ENCODE measurements at regions not wholly inside any gene's neighbourhood (a gene's known extent, or its start where the extent isn't known, plus 50 kb on each side); places are given as distances from the start of the nearest gene placed in this dataset.

- FAIRE-seq, result no peak
Observed at GRCh38 chr3:177978946-177979345, 557.3 kb upstream of the KCNMB2 start.

GRCh38 chr3:177979703-177980102, 556.5 kb upstream of the KCNMB2 start:
- no peak for FAIRE-seq

DNA sequence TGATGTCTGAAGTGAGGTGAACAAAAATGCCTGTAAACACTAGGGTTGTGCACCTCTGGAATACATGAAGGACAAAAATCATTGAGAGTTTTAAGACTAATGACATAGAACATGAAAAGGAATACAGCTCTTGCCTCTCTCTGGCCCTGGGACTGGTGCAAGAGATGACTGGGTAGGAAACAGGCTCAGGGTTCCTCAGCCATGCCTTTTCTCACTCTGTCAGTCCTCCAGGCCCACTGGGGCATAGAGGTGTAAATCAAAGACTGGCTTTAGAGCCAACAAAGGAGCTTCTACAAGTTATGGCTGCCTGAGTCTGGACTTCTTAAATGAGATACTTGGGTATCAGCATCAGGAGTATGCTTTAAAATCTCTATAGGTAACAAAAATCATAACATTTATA, 554.7 kb upstream of the KCNMB2 start:
- no peak for FAIRE-seq

DNA sequence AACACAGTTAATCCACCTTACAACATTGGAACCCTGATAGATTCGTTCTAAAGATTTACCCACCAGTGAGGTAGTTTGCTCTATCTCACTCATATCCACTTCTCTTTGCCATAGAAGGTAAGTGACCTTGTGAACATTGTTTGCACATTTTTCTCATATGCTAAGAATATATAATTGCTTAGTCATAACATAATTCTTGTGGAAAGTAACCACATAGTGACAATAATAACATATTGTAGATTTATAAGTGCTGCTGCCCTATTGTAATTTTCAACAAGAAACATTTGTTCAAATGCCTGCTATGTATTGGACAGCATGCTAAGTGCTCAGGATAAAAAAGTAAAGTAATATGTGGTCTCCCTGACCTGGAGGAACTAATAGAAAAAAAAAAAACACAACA, 554.2 kb upstream of the KCNMB2 start:
- FAIRE-seq, result no peak

DNA sequence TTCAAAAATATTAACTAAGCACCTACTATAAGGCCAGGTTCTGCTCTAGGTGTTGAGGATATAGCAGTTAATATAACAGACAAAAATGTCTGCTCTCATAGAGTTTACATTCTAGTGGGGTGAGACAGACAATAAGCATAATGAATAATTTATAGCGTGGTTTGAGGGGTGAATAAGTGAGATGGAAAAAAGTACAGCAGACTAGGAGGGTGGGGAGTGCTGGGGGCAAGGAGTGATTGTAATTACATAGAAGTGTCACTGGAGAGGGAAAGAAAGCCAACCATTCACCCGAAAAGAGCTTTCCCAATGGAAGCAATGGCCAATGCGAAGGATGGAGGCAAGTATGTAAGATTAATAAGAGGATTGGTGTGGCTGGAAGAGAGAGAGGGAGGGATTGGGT, 552.9 kb upstream of the KCNMB2 start:
- no peak for FAIRE-seq

GRCh38 chr3:177992993-177993970, 543.0 kb upstream of the KCNMB2 start:
- no peak for FAIRE-seq

DNA sequence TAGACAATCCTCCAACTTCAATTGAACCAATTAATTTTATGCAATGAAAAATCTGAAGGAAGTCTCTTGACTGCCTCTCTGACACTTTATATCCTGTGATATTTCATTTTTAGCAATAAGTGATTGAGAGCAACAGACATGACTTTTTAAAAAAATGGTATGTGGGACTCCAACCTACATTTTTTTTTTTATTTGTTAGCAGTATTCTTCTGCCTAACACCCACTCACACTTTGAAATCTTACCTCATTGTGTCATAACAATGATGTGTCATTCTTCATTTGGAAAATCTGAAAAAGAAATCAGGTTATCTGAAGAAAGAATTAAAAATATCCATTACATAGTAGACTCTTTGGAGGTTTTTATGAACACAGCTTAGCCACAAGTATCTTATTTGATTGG, 541.3 kb upstream of the KCNMB2 start:
- no peak for FAIRE-seq

GRCh38 chr3:177995381-177996085, 540.7 kb upstream of the KCNMB2 start:
- FAIRE-seq, result no peak

GRCh38 chr3:178001670-178002101, 534.5 kb upstream of the KCNMB2 start:
- FAIRE-seq, result no peak

DNA sequence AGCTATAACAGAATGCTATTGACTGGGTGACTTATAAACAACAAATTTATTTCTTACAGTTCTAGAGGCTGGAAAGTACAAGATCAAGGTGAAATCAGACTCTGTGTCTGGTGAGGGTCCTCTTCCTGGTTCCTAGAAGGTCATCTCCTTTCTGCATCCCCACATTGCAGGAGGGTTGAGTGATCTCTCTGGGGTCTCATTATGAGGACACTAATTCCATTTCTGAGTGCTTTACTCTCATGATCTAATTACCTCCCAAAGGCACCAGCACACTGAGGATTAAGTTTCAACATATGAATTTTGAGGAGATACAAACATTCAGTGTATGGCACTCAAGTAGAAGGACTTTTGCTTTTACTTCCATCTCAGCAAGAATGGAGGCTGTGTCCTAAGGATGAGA, 534.1 kb upstream of the KCNMB2 start:
- no peak for FAIRE-seq

GRCh38 chr3:178003756-178004155, 532.5 kb upstream of the KCNMB2 start:
- FAIRE-seq, result no peak

DNA sequence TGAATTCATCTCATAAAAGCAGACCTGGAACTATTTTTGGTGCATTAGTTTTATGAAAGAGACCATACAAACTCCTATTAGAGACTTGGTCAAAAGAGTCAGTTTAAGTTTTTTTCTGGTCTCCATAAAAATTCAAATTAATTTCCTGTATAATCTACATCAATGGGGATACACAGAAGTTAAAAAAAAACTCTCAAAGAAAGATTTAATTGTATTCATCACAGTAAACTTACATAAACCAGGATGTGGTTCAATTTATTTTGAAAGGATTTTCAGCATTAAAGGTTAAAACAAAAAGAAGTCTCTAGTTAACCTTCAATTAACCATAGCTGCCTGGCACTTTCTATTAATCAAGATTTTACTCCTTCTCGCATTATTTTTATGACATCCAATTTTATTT, 530.3 kb upstream of the KCNMB2 start:
- FAIRE-seq, result no peak

- no peak for FAIRE-seq
Observed at GRCh38 chr3:178010306-178010705, 525.9 kb upstream of the KCNMB2 start.

DNA sequence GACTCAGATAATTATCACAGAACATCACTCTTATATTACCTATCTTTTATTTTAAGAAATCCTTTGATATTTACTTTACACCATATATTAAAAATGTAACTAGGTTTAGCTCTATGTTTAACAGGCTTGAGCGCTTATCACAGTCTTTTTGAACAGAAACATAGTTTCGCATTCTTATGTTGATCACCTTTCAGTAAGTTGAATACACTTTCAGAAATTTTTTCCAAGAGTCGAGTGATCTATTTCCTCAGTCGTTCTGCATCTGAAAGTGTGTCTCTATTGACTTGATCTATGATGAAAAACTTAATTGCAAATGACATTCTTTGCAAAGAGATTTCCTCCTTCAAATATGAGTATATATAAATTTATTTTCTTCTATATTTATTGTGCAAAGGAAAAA, 516.6 kb upstream of the KCNMB2 start:
- FAIRE-seq, result no peak

- no peak for FAIRE-seq
Observed at GRCh38 chr3:178022599-178022998, 513.6 kb upstream of the KCNMB2 start.

DNA sequence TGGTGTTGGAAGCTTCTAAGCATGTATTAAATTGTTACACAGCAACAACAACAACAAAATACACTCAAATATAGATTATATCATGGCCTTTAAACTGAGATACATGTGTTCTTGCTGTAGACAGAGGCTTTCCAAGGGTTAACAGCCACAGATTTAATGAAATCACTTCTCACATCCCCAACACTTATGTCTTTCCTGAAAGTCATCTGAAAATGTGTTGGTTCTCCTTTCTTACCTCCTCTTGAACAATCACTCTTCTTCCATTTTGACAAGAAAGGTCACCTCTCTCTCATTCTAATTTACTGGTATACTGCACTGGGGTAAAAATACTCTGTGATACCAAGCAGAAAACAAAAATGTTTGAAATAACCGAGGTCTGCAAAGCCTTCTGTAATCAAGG, 507.3 kb upstream of the KCNMB2 start:
- no peak for FAIRE-seq

DNA sequence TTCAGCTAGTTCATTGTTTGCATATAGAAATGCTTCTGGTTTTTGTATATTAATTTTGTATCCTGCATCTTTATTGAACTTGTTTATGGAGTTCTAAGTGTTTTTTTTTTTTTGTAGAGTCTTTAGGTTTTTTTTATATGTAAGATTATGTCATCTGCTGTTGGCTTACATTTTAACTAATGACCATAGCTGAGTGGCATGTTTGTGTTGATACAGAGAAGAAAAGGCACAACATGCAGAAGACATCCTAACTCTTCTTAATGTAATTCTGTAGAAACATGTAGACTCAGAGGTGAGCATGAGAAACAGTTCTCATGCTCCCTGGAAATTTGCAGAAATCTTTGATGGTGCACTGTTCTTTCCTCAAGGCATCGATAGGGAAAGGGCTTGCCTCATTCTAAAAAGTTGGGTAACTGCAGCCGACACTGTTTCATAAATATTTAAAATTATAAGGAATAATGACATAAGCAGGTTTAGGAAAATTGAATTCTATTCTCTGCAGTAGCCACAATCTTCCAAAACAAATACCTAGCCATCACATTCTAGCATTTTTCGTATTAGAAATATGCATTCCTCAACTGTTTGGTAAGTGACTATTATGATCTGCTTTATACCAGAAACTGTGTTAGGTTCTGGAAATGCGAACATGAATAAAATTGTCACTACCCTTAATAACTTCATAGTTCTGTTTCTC, 499.6 kb upstream of the KCNMB2 start:
- FAIRE-seq, result no peak

DNA sequence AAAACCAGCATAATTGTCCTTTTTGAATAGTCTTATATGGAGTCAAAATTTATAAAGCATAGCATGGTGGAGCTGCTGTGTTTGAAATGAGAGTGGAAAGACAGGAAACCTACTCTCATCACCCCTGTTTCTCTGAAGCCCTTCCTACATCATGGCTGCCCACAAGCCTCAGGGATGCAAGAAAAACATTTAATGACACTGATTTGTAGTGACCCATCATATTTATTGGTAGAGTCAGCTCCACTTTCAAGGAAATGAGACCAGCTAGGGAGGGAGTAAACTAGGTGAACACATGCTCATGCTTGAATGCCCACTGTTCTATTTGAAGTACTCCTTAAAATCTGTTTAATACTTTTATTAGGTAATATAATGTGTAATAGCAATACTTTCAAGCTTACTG, 494.3 kb upstream of the KCNMB2 start:
- FAIRE-seq, result no peak

- no peak for FAIRE-seq
Observed at GRCh38 chr3:178042376-178042775, 493.9 kb upstream of the KCNMB2 start.

- no peak for FAIRE-seq
Observed at GRCh38 chr3:178043084-178043483, 493.2 kb upstream of the KCNMB2 start.

- no peak for FAIRE-seq
Observed at GRCh38 chr3:178044320-178044719, 491.9 kb upstream of the KCNMB2 start.

DNA sequence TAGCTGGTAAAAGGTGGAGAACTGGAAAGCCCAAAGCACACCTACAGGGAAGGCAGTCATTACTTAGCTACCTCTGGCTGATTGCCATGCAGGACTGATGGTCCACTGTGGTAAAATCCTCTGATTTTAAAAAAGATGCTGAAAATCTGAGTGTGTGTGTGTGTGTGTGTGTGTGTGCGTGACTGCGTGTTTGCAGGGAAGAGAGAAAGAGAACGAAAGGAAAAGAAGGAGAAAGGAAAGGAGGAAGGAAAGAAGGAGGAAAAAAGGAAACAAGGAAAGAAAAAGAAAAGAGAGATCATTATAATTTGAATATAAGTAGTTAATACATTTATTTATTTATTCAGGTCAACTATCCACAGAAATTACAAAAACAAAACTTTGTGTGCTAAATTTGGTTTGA, 488.7 kb upstream of the KCNMB2 start:
- FAIRE-seq, result no peak

DNA sequence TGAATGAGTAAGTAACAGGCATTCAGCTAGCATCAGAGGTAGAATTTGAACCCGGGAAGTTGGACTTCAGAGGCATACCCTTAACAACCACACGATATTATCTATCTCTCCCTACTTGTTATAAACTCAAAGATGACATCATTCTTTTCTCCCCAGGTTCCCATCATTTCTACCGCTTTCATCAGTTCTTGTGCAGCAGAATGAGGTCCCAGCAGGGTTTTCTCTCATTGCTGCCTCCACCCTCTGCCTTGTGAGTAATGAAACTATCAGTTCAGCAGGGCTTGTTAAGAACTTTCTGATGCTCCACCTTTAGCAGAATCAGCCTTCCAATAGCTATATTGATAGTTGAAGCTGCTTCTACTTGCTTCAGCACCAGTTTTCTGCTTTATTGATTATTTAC, 487.5 kb upstream of the KCNMB2 start:
- FAIRE-seq, result no peak

- no peak for FAIRE-seq
Observed at GRCh38 chr3:178054471-178054870, 481.8 kb upstream of the KCNMB2 start.

Measured in A204.1 (cell line).